Vagina (tissue), 2 donors: ENCODE measurements at regions not wholly inside any gene's neighbourhood (a gene's known extent, or its start where the extent isn't known, plus 50 kb on each side); places are given as distances from the start of the nearest gene placed in this dataset.
"Not testable (repeated sequence)": the region's sequence is repeated elsewhere in the genome, so short reads cannot be mapped to it uniquely, and the experiment has no call there.

Experiments used
- DNase-seq, 2 donors: peaks; one replicate each; pipeline ENCODE4 v3.0.0-alpha.2; 2017; ENCODE audit errors: extremely low spot score in 2 of 2
- H3K27ac ChIP-seq: fragments of 200-600 bp; sonication (generic); one replicate; pipeline ENCODE4 v1.5.1; 2019
- H3K27me3 ChIP-seq: fragments of 200-600 bp; sonication (generic); one replicate; pipeline ENCODE4 v1.5.1; 2019
- H3K36me3 ChIP-seq, 2 donors: fragments of 200-600 bp; sonication (generic); one replicate each; pipeline ENCODE4 v1.5.1; 2017 to 2019
- H3K4me1 ChIP-seq: fragments of 200-600 bp; sonication (generic); one replicate; pipeline ENCODE4 v1.5.1; 2019
- H3K4me3 ChIP-seq, 2 donors: fragments of 200-600 bp; sonication (generic); 1 replicate in 1 of 2; 2 replicates in 1 of 2; pipeline ENCODE4 v1.5.1; 2016 to 2019
- H3K9me3 ChIP-seq: fragments of 200-600 bp; sonication (generic); one replicate; pipeline ENCODE4 v1.5.1; 2019
- CTCF ChIP-seq, 3 experiments: fragments of 450-650 bp in 2 of 3; fragments of 200-600 bp in 1 of 3; sonication (generic) in 1 of 3; IDR thresholded peaks; one replicate each; pipeline ENCODE4 v1.5.1; 2017 to 2019; ENCODE audit warnings: antibody characterized with exemption in 3 of 3, mild to moderate bottlenecking in 2 of 3, moderate library complexity in 2 of 3
- POLR2A ChIP-seq, 2 donors: fragments of 450-650 bp; IDR thresholded peaks; one replicate each; pipeline ENCODE4 v1.6.1; 2017; ENCODE audit warnings: antibody characterized with exemption in 2 of 2, mild to moderate bottlenecking in 2 of 2, moderate library complexity in 2 of 2
- POLR2AphosphoS5 ChIP-seq, 2 donors: sonication (generic); formaldehyde crosslinking; IDR thresholded peaks; one replicate each; pipeline ENCODE4 v1.9.0; 2017; ENCODE audit warnings: antibody characterized with exemption in 2 of 2, mild to moderate bottlenecking in 2 of 2, low read depth in 1 of 2; ENCODE audit not compliant: insufficient read depth in 1 of 2
- intact Hi-C: fragments of 100-400 bp; cut with DNase I; formaldehyde crosslinking; loops from one replicate; pipeline ENCODE4 v1.15.1; 2023

GRCh38 chrX:17983389-17983788, 122.3 kb upstream of the RAI2 start:
- no peaks in the 10 kb centered on the region for H3K4me1 ChIP-seq
- no peaks in the 10 kb centered on the region for H3K27me3 ChIP-seq
- no peak for DNase-seq
- TF ChIP-seq CTCF (IDR thresholded peaks at IDR 0.05) (no peak), POLR2A (IDR thresholded peaks at IDR 0.05) (no peak), POLR2AphosphoS5 (IDR thresholded peaks at IDR 0.05; ENCODE audit: insufficient read depth in 1 of 2, low read depth in 1 of 2) (no peak)
- H3K4me3 ChIP-seq, result no peak overlapping the region
- intact Hi-C loops, result no loop called here
- H3K36me3 ChIP-seq, result no peaks in the 10 kb centered on the region
- no peak overlapping the region for H3K27ac ChIP-seq
- H3K9me3 ChIP-seq, result no peaks in the 10 kb centered on the region

- intact Hi-C loops, result no loop called here
- DNase-seq, result no peak
Observed at GRCh38 chrX:17977696-17978095, 116.6 kb upstream of the RAI2 start.

GRCh38 chrX:17976955-17977354, 115.9 kb upstream of the RAI2 start:
- TF ChIP-seq POLR2A (IDR thresholded peaks at IDR 0.05), result no peak
- Histone ChIP-seq H3K4me1 (no peaks in the 10 kb centered on the region), H3K27ac (no peak overlapping the region), H3K4me3 (no peak overlapping the region), H3K36me3 (no peaks in the 10 kb centered on the region), H3K27me3 (no peaks in the 10 kb centered on the region), H3K9me3 (no peaks in the 10 kb centered on the region)
- no peak for DNase-seq
- intact Hi-C loops, result no loop called here

More at GRCh38 chrX:17977696-17978095, 116.6 kb upstream of the RAI2 start:
- H3K9me3 ChIP-seq, result no peaks in the 10 kb centered on the region
- TF ChIP-seq POLR2AphosphoS5 (IDR thresholded peaks at IDR 0.05; ENCODE audit: insufficient read depth in 1 of 2, low read depth in 1 of 2) (no peak), CTCF (IDR thresholded peaks at IDR 0.05) (no peak), POLR2A (IDR thresholded peaks at IDR 0.05) (no peak)
- no peak overlapping the region for H3K4me3 ChIP-seq
- no peak overlapping the region for H3K27ac ChIP-seq
- no peaks in the 10 kb centered on the region for H3K36me3 ChIP-seq
- H3K4me1 ChIP-seq, result no peaks in the 10 kb centered on the region
- H3K27me3 ChIP-seq, result no peaks in the 10 kb centered on the region

GRCh38 chrX:17975349-17975748, 114.3 kb upstream of the RAI2 start:
- H3K4me1 ChIP-seq, H3K4me3 ChIP-seq, H3K9me3 ChIP-seq, H3K36me3 ChIP-seq, H3K27ac ChIP-seq, intact Hi-C loops, DNase-seq, H3K27me3 ChIP-seq: not testable (repeated sequence)

- H3K4me1 ChIP-seq, result no peaks in the 10 kb centered on the region
- no peaks in the 10 kb centered on the region for H3K27me3 ChIP-seq
- no peaks in the 10 kb centered on the region for H3K9me3 ChIP-seq
- intact Hi-C loops, result no loop called here
- TF ChIP-seq POLR2A (IDR thresholded peaks at IDR 0.05), result no peak
- no peak for TF ChIP-seq POLR2AphosphoS5 (IDR thresholded peaks at IDR 0.05; ENCODE audit: insufficient read depth in 1 of 2, low read depth in 1 of 2)
- TF ChIP-seq CTCF (IDR thresholded peaks at IDR 0.05), result no peak
- no peak for DNase-seq
- no peaks in the 10 kb centered on the region for H3K36me3 ChIP-seq
- no peak overlapping the region for H3K27ac ChIP-seq
- no peak overlapping the region for H3K4me3 ChIP-seq
Observed at GRCh38 chrX:17968367-17968766, 107.3 kb upstream of the RAI2 start.

- H3K4me1 ChIP-seq, result no peaks in the 10 kb centered on the region
- H3K27ac ChIP-seq, result no peak overlapping the region
- TF ChIP-seq POLR2A (IDR thresholded peaks at IDR 0.05) (no peak), POLR2AphosphoS5 (IDR thresholded peaks at IDR 0.05; ENCODE audit: insufficient read depth in 1 of 2, low read depth in 1 of 2) (no peak), CTCF (IDR thresholded peaks at IDR 0.05) (no peak)
- no peaks in the 10 kb centered on the region for H3K36me3 ChIP-seq
- intact Hi-C loops, result no loop called here
- DNase-seq, result no peak
- no peaks in the 10 kb centered on the region for H3K9me3 ChIP-seq
- no peak overlapping the region for H3K4me3 ChIP-seq
- no peaks in the 10 kb centered on the region for H3K27me3 ChIP-seq
Observed at GRCh38 chrX:17967888-17968287, 106.8 kb upstream of the RAI2 start.
